ENCODE measurements at regions not wholly inside any gene's neighbourhood (a gene's known extent, or its start where the extent isn't known, plus 50 kb on each side); places are given as distances from the start of the nearest gene placed in this dataset.

- Histone ChIP-seq H3K36me3 (ENCODE audit: control insufficient read depth in 2 of 2, insufficient read depth in 2 of 2, low read length in 1 of 2) (no peaks in the 10 kb centered on the region), H2AFZ (ENCODE audit: control insufficient read depth, low read depth, low read length) (0 out of 2 replicates have a peak overlapping the region, but pooled peaks have one; percentile 2), H3K79me2 (ENCODE audit: control insufficient read depth, insufficient read depth, low read length) (no peaks in the 10 kb centered on the region), H3K4me3 (no peak overlapping the region), H3K27me3 (replicated peaks in 1 of 2; ENCODE audit: control insufficient read depth in 2 of 2, insufficient read depth in 2 of 2, low read length in 1 of 2) (no peaks in the 10 kb centered on the region), H3K27ac (ENCODE audit: control insufficient read depth, insufficient read depth) (peak overlapping the region; percentile 48; the same call in 1 of the 2 replicates), H3K9me3 (replicated peaks; ENCODE audit: control insufficient read depth, insufficient read depth, low read length) (no peaks in the 10 kb centered on the region; the same call in 2 of the 3 replicates), H3K9ac (ENCODE audit: control insufficient read depth, insufficient read depth, low read length) (no peak overlapping the region), H4K20me1 (ENCODE audit: control insufficient read depth, insufficient read depth) (no peaks in the 10 kb centered on the region), H3K4me2 (ENCODE audit: control insufficient read depth, insufficient read depth) (peak overlapping the region; percentile 35; the same call in 1 of the 2 replicates), H3K4me1 (ENCODE audit: control insufficient read depth, insufficient read depth, low read length) (no peaks in the 10 kb centered on the region)
- ChIA-PET CTCF (interaction anchor here (1.3 kb wide), 1 partner anchor 28 kb away, joined by 3 read pairs; no protein-coding TSS in a partner anchor), SMC1A (ENCODE audit: uncharacterized antibody, unreplicated experiment) (interaction anchor here (1.2 to 1.6 kb wide), 2 partner anchors 11 to 497 kb away, joined by 3 to 4 read pairs; no protein-coding TSS in a partner anchor), POLR2A (no interaction called here), RAD21 (ENCODE audit: unreplicated experiment) (interaction anchor here (1.8 kb wide), 1 partner anchor 17 kb away, joined by 7 read pairs; no protein-coding TSS in a partner anchor)
- FAIRE-seq (no peak), DNase-seq (ENCODE audit: low read depth, low spot score) (peak; percentile 54), ATAC-seq (peak; percentile 89)
- intact Hi-C loops (cut with micrococcal nuclease; ENCODE audit: unreplicated experiment) (no loop called here), in situ Hi-C loops (cut with MboI) (no loop called here)
- 24% methylated on average over 13 of the region's 13 CpGs for WGBS (ENCODE audit: insufficient coverage, insufficient replicate concordance, low lambda C conversion rate, missing lambda C conversion rate)
- BruUV-seq (replicated peaks): TSS peak; percentile 87
- TF ChIP-seq MYC (IDR thresholded peaks at IDR 0.05; ENCODE audit: insufficient read depth, insufficient read length, insufficient replicate concordance, low read length, severe bottlenecking) (no peak), BACH1 (IDR thresholded peaks at IDR 0.05; ENCODE audit: borderline replicate concordance) (no peak), SIN3A (IDR thresholded peaks at IDR 0.05; ENCODE audit: low read depth, low read length) (no peak), HCFC1 (IDR thresholded peaks at IDR 0.05; ENCODE audit: low read length) (no peak), TARDBP (IDR thresholded peaks at IDR 0.05; ENCODE audit: borderline replicate concordance) (no peak), SREBF1 (IDR thresholded peaks at IDR 0.05; ENCODE audit: low read length) (no peak), MEF2B (IDR thresholded peaks at IDR 0.05; ENCODE audit: partially characterized antibody, poor library complexity, severe bottlenecking) (peak; percentile 63), GATAD2B (conservative IDR thresholded peaks at IDR 0.05; ENCODE audit: low read depth) (0 out of 2 replicates have a peak, but pooled peaks have one; percentile 41), SUPT20H (IDR thresholded peaks at IDR 0.05; ENCODE audit: borderline replicate concordance, control insufficient read depth, low read depth, low read length) (no peak), SREBF2 (IDR thresholded peaks at IDR 0.05; ENCODE audit: low read length) (no peak), SMAD5 (IDR thresholded peaks at IDR 0.05; ENCODE audit: low read depth) (no peak), KLF5 (IDR thresholded peaks at IDR 0.05; ENCODE audit: partially characterized antibody) (no peak), ELK1 (IDR thresholded peaks at IDR 0.05; ENCODE audit: low read depth, low read length) (no peak), NFXL1 (IDR thresholded peaks at IDR 0.05; ENCODE audit: borderline replicate concordance) (no peak), POLR2A (IDR thresholded peaks at IDR 0.05; ENCODE audit: low read depth, low read length) (no peak), BCL3 (IDR thresholded peaks at IDR 0.05; ENCODE audit: borderline replicate concordance, insufficient read depth, low read depth, low read length, poor library complexity, severe bottlenecking) (peak; percentile 43), YY1 (IDR thresholded peaks at IDR 0.05; ENCODE audit: low read depth, low read length) (0 out of 2 replicates have a peak, but pooled peaks have one; percentile 34), RUNX3 (IDR thresholded peaks at IDR 0.05; ENCODE audit: low read length) (peak; percentile 28; the same call in 1 of the 2 replicates), EED (IDR thresholded peaks at IDR 0.05; ENCODE audit: low read depth) (no peak), MXI1 (IDR thresholded peaks at IDR 0.05; ENCODE audit: low read depth, low read length) (no peak)
Observed at GRCh38 chr13:83992566-83993358, 110.5 kb upstream of the SLITRK1 start.
